NCI-H2171 treated with DMSO at 0.1 percent for 48 hours (cell line): ENCODE measurements at regions not wholly inside any gene's neighbourhood (a gene's known extent, or its start where the extent isn't known, plus 50 kb on each side); places are given as distances from the start of the nearest gene placed in this dataset.
A peak's percentile ranks its signal among the peaks of the same experiment; 100 is the strongest.
"Not testable (repeated sequence)": the region's sequence is repeated elsewhere in the genome, so short reads cannot be mapped to it uniquely, and the experiment has no call there.

Source experiments
- DNase-seq: peaks from one replicate; lab custom pipeline; 2025; lab: John Stamatoyannopoulos, UW

DNA sequence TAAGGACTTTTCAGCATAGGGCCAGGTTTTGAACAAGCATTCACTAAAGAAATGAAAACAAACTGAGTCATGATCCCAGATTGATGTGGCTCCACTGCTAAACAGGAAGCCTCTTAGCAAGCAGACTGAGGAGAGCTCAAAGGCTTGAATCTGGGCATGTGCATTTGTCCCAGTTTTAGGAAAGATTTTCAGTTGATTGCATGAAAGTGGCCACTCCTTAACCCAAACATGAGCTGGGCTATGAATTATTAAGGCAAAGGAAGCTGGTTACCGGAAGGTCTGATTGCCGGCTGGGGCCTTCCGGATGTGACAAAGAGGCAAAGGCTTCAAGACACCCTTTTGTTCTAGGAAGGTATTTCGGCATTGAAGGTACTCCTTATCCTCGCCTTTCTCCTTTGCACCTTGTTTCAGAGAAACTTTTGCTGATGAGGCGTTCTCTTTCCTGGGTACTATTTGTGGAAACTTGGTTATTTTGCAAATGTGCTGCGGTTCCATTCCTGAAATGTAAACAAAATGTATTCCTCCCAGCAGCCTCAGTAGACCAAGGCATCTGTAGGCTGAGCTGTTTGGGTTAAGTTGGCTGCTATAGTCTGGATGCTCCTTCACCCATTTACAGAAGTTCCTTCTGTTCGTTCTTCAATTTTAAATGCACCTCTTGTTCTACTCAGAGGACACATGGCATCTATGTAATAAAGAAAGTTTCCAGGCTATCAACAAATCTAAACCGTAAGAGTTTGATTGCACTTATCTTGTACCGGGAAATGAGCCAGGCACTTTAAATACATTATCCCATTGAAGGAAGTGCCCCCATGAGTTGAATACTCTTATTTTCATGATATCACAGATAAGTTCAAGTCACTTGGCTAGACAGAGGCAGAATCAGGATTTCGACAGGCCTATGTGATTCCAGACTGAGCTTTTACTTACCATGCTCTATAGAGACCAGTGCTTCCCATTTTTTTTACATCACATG is 115.6 kb upstream of the METAP2 start:
- no peak for DNase-seq

DNA sequence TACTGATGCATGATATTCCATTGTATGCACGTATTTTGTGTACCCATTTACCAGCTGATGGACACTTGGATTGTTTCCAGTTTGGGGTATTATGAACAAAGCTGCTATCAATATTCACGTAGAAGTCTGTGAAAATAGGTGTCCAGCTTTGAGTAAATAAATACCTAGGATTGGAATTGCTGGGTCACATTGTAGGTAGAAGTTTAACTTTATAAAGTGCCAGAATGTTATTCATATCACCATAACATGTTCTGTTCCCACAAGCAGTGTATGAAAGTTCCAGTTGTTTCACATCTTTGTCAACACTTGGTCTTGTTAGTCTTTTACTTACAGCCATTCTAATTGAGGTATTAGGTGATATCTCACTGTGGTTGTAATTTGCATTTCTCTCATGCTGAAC is 108.0 kb upstream of the METAP2 start:
- no peak for DNase-seq

DNA sequence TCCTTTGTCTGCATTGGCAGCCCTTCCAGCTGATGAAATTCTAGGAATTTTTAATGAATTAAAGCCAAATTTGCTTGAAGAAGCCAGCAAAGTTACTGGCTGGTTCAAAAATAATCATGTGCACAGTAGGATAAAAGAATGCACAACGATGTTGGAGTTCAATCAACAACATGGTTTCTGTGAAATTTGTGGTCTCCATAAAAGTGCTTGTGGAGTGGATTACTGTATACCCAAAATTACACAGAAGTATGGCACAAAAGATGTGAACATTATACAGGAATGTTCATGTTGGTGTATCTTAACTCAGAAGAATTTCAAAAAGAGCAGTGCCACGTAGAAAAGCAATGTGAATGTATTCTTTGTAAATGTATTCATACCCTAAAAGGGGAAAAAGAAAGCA is 105.0 kb upstream of the METAP2 start:
- DNase-seq = no peak

DNA sequence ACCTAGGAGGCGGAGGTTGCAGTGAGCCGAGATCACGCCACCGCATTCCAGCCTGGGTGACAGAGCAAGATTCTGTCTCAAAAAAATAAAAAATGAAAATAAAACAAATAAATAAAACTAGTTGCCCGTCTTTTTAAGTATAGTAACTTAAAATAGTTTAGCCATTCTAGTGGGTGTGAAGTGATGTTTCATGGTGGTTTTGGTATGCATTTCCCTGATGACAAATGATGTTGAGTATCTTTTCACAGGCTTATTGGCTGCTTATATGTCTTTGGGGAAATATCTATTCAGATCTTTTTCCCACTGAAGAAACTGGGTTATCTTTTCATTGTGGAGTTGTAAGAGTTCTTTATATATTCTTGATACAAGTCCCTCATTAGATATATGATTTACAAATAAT is 102.4 kb upstream of the METAP2 start:
- no peak for DNase-seq

DNA sequence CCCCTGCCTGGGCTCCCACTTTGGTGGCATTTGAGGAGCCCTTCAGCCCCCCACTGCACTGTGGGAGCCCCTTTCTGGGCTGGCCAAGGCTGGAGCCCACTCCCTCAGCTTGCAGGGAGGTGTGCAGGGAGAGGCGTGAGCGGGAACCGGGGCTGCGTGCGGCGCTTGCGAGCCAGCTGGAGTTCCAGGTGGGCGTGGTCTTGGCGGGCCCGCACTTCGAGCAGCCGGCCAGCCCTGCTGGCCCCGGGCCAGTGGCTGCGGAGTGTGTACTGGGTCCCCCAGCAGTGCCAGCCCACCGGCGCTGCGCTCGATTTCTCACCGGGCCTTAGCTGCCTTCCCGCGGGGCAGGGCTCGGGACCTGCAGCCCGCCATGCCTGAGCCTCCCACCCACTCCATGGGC is 94.5 kb upstream of the METAP2 start:
- DNase-seq = not testable (repeated sequence)

DNA sequence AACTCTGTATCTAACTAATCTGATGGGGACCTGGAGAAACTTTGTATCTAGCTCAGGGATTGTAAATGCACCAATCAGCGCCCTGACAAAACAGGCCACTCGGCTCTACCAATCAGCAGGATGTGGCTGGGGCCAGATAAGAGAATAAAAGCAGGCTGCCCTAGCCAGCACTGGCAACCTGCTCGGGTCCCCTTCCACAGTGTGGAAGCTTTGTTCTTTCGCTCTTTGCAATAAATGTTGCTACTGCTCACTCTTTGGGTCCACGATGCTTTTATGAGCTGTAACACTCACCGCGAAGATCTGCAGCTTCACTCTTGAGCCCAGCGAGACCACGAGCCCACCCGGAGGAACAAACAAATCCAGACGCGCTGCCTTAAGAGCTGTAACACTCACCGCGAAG is 93.6 kb upstream of the METAP2 start:
- DNase-seq = not testable (repeated sequence)

DNA sequence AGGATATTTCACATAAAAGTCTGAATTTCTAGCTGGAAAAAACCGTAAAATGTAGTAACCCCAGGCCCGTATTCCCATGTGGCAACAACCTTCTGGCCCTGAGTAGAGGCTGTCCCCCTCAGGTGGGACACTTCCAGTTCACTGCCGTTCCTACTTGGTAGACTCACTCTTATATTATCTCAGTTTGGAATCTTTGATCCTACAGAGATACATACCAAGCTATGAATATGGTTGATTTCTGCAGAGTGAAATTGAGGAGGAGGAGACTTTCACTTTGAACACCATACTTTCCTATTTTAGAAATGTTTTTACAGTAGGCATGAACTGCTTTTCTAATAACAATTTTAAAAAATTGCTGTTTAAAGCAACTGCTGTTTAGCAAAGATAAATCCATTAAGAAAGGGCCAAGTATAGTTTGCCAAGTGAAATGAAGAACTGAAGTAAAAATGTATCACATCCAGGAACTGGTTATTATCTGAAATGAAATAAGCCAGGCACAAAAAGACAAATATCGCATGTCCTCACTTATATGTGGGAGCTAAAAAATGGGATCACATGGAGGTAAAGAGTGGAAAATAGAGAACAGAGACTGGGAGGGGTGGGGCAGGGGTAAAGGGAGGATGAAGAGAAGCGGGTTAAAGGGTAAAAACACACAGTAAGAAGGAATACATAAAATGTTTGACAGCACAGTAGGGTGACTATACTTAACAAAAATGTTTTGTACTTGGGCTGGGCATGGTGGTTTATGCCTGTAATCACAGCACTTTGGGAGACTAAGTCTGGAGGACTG is 92.8 kb upstream of the METAP2 start:
- no peak for DNase-seq

DNA sequence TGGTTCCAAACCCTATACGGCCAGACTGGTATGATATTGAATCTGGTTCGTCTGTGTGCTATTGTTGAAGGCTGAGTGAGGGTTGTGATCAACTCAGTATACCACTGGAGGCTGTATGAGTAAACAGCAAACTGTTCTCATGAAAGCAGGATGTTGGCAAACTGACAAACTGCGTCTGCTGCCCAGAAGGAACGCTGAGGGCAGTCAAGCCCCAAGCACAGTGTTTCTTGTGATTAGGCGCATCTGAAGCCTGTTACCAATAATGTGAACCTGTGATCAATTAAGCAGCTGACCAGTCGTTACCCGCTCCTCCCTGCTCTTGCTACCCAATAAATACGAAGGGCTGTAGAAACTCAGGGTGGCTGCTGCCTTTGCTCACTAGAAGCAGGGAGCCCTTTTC is 90.0 kb upstream of the METAP2 start:
- not testable (repeated sequence) for DNase-seq

DNA sequence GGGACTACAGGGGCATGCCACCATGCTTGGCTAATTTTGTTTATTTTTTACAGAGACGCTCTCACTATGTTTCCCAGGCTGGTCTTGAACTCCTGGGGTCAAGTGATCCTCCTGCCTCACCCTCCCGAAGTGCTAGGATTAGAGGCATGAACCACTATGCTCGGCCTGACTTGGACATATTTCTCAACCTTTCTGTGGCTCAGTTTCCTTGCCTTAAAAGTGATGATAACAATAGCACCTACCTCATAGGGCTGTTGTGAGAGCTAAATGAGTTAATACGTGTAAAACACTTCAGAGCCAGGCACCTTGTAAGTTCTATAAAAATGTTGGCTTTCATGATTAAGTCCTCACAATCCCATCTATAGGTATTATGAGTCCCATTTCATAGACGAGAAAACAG is 89.2 kb upstream of the METAP2 start:
- DNase-seq = no peak

DNA sequence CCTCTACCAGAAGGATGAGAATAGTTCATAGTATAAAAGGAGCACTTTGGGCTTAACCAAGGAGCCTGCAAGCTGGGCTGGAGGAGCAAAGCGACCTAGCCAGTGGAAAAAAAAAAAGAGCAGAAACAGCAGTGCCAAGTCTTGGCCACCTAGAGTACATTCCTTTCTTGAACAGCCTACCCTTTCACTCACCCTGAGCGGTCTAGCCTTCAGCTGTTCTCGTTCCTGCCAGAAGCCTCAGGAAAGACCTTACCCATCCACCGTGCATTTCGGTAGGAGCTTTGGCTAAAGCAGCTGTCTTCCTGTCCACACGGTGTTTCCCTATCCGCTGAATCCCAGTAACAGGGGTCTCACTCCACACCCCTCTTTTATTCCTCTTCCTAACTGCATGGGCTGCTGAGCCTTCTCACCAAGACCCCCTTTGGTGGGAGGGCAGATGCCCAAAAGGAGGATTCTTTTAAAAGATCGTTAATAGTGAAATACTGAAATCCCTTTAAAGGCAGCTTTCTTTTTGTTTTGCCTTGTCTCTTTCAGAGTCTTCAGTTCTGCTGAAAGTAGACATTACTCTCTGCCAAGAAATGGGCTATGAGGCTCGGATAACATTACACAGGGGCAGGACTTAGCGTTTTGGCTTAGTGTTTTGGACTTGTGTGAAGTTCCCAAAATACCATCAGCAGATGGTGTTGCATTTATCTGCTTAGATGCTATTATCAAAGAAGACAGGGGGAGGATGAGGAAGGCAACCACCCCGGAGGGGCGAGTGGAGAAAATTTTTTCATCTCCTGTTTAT is 88.5 kb upstream of the METAP2 start:
- DNase-seq = no peak

DNA sequence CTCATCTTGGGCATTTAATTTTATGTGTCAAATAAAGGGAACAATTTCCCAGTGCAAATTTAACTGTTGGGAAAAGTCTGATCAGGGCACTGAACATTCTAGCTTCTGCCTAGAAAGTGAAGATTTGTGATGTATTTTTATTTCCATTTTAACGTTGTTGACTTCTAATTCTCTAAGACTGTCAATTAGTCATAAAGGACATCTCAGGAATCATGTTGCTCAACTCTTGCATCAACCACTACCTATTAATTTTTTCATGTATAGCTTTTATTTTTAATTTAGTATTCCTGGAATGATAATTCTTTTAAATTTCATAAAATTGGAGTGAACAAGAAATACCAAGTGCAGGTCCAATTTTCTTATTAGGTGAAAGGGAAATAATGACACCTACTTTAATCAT is 87.9 kb upstream of the METAP2 start:
- DNase-seq = no peak

DNA sequence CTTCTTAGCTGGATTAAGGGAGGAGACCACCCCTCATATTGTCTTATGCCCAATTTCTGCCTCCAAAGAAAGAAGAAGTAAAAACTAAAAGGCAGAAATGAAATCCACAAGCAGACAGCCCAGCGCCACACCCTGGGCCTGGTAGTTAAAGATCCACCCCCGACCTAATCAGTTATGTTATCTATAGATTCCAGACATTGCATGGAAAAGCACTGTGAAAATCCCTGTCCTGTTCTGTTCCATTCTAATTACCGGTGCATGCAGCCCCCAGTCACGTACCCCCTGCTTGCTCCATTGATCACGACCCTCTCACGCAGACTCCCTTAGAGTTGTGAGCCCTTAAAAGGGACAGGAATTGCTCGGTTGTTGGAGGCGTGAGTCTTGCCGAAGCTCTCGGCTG is 85.7 kb upstream of the METAP2 start:
- DNase-seq = not testable (repeated sequence)

DNA sequence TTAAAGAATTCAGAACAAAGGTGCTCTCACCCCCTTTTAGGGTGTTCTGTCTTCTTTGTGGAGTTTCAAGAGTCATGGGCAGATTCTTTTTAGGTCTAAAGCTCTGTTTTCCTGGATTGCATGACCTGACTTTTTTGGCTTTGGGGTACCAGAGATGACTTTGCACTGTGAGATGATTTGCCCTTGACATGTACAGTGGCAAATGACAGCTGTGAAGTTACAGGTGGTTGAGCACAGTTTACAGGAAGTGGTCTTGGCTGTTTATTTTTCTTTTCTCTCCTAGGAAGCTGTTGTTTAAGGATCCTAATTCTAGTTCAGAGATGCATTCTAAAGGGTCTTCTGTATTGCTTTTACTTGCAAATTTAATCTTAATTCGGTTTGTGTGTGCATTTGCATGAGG is 83.8 kb upstream of the METAP2 start:
- DNase-seq = no peak

DNA sequence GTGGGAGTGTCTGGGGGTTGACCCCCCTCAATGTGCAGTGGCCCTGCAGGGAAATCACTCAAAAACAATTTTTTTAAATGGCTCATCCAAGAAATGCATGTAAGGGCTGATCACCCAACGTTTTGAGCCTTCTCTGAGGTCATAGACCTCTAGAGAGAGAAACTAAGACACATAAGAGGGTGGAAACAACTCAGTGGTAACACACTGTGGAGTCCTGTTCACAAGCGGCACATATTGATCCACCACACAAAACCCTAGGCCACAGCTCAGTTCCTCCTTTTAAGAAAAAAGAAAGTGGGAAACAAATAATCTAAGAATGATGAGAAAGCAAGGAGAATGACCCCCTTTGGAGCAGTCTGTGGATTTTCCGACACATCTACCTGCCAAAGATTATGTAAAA is 83.0 kb upstream of the METAP2 start:
- no peak for DNase-seq

DNA sequence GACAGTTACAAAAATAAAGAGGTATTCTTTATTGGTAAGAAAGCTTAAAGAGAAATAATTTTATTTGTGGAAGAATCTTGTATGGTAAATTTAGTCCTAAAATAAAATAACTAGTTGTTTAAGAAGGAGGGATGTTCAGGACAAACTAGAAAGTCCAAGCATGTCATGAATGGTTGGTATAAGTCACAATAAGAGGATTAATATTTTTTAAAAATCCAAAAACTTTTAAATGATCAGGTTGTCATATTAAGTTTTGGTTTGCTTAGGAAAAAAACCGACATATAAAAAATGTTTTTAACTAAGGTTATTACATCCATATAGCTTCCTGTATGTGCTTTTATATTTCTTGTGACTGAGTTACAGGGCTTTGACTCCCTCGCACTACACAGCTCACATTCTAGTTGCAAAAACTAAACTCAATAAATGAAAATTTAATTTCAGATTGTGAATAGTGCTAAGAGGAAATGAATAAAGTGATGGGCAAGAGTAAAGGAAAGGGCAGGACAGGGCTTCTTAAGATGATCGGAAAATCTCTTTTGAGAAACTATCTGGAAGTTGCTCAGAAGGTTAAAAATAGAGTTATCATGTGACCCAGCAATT is 80.7 kb upstream of the METAP2 start:
- no peak for DNase-seq

DNA sequence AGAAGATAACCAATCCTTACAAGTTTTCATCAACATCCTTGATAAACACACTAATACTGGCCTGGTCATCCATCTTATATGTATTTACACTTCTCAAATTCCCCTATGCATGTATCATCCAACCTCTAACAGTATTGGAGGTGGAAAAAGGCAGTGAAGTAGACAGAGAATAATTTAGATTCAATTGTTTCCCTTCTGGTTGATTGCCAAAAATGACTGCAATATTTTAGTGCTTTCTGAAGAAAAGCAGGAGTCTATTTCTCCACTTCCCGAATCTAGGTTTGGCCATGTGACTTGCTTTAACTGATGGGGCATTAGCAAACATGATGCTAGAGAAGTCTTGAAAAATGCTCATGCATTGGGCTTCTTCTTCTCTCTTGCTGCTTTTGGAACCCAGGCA is 78.3 kb upstream of the METAP2 start:
- DNase-seq = no peak

DNA sequence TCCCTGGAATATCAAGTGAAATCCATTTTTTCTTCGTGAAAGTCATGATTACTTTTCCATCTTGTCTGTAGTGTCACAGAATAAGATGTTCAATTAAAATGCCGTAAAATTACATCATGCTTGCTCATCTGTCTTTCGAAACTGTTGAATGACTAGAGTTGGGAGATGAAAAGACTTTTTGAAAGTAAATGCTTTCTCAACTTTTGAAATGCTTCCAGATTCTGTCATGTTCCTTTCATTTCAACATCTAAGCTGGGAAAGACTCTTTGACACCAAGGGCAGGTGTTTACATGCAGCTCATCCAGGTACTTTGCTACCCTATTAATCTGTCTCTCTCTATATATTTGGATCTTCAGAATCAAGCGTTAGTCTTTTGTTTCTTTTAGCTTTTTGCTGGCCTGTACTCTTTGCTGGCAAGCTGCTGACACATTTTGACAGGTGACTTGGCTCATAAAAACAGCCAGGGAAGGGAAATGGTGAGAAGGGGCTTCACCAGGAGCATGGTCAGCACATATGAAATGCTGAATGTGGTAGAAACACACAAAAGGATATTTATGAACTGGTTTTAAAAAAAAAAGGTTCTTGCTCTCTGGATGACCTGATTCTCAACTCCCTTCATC is 77.0 kb upstream of the METAP2 start:
- no peak for DNase-seq

DNA sequence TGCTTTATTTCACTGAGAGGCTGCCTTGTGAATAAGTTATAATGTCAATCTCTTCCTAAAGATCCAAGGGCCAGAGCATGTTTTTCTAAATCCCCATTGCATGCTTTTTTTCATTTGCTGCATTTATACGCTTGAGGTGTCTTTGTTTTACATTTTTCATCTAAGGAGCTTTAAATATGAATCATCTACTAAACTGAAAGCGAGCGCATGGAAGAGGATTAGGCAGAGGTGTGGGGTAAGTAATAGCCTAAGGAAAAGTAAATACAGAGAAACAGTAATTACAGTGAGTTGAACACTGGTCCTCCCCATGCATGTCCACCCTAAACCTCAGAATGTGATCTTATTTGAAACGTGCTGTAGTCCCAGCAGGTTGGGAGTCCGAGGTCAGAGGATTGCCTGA is 76.4 kb upstream of the METAP2 start:
- DNase-seq = no peak

DNA sequence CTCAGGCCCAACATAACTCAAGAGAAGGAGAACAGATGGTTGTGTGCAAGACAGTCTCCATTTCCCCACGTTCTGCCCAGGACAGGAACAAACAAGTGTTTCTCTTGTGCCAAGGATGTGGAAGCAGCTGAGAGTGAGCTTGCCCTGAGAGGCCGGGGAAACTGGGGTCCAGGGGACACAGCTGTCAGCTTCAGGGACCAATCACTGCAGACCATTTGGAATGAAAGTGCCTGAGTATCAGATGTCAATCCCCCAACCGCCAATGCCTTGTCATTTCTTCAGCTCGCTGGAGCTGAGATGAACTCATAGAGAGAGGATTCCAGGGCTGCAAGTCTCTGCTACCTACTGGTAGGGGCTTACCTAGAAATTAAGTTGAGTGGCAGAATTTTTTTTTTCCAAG is 71.9 kb upstream of the METAP2 start:
- DNase-seq = peak; percentile 4

DNA sequence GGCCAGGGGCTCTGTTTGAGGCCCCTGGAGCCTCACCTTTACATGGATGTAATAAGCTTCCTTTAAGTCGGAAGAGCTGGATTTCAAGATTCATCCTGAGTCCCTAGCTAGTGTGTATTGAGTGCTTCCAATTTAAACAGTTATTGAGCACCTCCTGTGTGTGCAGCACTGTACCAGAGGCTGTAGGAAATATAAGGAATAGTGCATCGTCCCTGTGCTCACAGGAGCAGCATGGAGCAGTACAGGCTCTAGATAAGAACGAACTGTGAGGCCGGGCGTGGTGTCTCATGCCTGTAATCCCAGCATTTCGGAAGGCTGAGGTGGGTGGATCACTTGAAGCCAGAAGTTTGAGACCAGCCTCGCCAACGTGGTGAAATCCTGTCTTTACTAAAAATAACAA is 65.8 kb upstream of the METAP2 start:
- no peak for DNase-seq

DNA sequence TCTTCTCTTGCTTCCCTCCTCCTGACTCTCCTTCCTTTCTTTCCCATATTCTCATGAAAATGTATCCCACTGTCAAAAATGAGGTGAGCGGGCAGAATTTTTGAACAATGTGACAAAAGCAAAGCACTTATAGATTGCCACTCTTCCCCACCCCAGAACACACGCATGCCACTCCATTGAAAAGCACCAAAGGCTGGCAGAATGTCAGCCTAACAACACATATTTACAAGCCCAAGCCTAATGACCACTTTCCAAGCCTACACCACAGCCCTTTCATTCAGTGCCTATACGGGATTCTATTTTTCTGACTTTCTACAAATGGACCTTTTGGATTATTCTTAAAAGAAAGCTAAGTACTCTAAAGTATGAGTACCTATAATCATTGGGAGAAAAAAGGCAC is 62.9 kb upstream of the METAP2 start:
- no peak for DNase-seq

DNA sequence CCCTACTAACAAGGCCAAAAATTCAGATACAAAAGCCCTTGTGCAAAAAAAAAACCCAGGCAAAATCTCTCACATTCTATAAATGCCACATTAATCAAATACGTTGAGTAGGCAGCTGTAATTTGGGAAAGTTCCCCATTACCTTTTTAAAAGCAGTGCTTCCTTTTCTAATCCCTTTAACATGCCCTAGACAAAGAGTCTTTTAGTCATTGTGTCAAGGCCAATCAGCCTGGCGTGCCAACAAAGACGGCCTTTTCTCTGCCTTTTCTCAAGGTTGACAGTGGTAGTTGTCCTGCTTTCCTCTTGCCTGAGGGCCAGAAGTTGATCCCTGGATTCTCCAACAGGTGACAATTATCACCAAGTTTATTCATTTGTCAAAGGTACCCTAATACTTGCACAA is 62.5 kb upstream of the METAP2 start:
- no peak for DNase-seq
